ENCODE measurements at regions not wholly inside any gene's neighbourhood (a gene's known extent, or its start where the extent isn't known, plus 50 kb on each side); places are given as distances from the start of the nearest gene placed in this dataset.
"Not testable (repeated sequence)": the region's sequence is repeated elsewhere in the genome, so short reads cannot be mapped to it uniquely, and the experiment has no call there.

GRCh38 chr3:81277853-81278252, 483.6 kb downstream of the GBE1 start:
- no peak for DNase-seq

- DNase-seq = no peak
These were observed 486.8 kb downstream of the GBE1 start for GRCh38 chr3:81274671-81275070.

GRCh38 chr3:81270603-81271379, 490.7 kb downstream of the GBE1 start:
- DNase-seq = no peak

- no peak for DNase-seq
These were observed 492.9 kb downstream of the GBE1 start for GRCh38 chr3:81268526-81268925.

- DNase-seq = no peak
These were observed 499.4 kb downstream of the GBE1 start for GRCh38 chr3:81261996-81262395.

- DNase-seq = no peak
These were observed 506.0 kb downstream of the GBE1 start for GRCh38 chr3:81255463-81255862.

- DNase-seq = no peak
These were observed 510.3 kb downstream of the GBE1 start for GRCh38 chr3:81251096-81251495.

- DNase-seq = no peak
These were observed 511.9 kb downstream of the GBE1 start for GRCh38 chr3:81249540-81250029.

GRCh38 chr3:81245501-81245900, 515.9 kb downstream of the GBE1 start:
- no peak for DNase-seq

GRCh38 chr3:81245043-81245442, 516.4 kb downstream of the GBE1 start:
- no peak for DNase-seq

GRCh38 chr3:81244231-81244630, 517.2 kb downstream of the GBE1 start:
- DNase-seq = no peak

GRCh38 chr3:81242871-81243270, 518.6 kb downstream of the GBE1 start:
- DNase-seq = no peak

- DNase-seq = no peak
These were observed 524.3 kb downstream of the GBE1 start for GRCh38 chr3:81237181-81237580.

GRCh38 chr3:81218023-81218422, 543.4 kb downstream of the GBE1 start:
- no peak for DNase-seq

GRCh38 chr3:81217101-81217500, 544.3 kb downstream of the GBE1 start:
- no peak for DNase-seq

- DNase-seq = no peak
These were observed 545.3 kb downstream of the GBE1 start for GRCh38 chr3:81216192-81216591.

GRCh38 chr3:81214631-81215030, 546.8 kb downstream of the GBE1 start:
- DNase-seq = no peak

- DNase-seq = no peak
These were observed 561.9 kb downstream of the GBE1 start for GRCh38 chr3:81199587-81199986.

- DNase-seq = no peak
These were observed 562.7 kb downstream of the GBE1 start for GRCh38 chr3:81198756-81199155.

- DNase-seq = no peak
These were observed 563.2 kb downstream of the GBE1 start for GRCh38 chr3:81198216-81198615.

- no peak for DNase-seq
These were observed 564.1 kb downstream of the GBE1 start for GRCh38 chr3:81197386-81197785.

- no peak for DNase-seq
These were observed 566.0 kb downstream of the GBE1 start for GRCh38 chr3:81195478-81195877.

- DNase-seq = no peak
These were observed 575.0 kb downstream of the GBE1 start for GRCh38 chr3:81186412-81186811.

- not testable (repeated sequence) for DNase-seq
These were observed 579.2 kb downstream of the GBE1 start for GRCh38 chr3:81182086-81182875.

Measured in activated gamma-delta T cell (primary cell).